ENCODE measurements at regions not wholly inside any gene's neighbourhood (a gene's known extent, or its start where the extent isn't known, plus 50 kb on each side); places are given as distances from the start of the nearest gene placed in this dataset.

DNA sequence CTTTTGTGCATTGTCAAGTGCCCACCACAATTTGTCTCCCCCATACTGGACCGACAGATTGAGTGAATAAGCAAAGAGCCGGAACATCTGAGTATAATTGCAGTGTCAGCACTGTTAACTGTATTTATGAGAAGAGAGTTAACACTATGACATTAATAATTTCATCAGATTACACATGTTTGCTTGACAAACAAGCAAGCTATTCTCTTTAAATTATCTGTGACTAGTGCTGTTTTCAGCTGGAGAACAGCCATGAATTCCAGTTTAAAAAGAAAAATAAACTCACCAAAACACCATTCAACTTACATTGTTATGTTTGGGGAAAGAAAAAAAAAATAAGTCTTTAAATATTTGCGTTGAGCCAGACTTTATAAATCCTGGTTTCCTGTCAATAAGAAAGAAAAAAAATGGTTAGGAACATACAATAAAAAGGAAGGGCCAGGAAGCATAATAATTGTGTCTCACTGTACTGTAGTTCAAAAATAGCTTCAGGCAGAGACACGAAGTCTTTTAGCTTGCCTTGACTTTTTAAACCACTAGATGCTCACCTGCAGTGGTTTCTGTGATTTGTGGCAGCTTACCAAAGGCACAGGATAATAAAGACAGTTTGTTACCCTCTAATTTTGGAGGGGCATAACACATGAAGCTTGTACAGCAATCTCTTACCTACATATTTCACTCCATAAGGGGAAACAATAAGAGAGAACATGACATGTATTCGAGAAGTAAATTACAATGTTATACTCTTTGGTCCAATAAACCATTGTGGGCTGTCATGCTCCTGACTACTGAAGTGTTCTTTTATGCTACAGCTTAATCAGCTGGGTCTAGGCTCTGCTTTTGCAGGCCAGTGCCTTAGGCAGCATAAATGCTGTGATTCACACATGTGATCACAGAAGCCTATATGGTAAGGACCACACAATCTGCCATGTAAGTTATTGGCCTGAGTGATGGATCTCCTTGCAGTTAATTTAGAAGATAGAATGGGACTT, 302.0 kb upstream of the ADGRL2 start:
- TF ChIP-seq, protein P1, sequence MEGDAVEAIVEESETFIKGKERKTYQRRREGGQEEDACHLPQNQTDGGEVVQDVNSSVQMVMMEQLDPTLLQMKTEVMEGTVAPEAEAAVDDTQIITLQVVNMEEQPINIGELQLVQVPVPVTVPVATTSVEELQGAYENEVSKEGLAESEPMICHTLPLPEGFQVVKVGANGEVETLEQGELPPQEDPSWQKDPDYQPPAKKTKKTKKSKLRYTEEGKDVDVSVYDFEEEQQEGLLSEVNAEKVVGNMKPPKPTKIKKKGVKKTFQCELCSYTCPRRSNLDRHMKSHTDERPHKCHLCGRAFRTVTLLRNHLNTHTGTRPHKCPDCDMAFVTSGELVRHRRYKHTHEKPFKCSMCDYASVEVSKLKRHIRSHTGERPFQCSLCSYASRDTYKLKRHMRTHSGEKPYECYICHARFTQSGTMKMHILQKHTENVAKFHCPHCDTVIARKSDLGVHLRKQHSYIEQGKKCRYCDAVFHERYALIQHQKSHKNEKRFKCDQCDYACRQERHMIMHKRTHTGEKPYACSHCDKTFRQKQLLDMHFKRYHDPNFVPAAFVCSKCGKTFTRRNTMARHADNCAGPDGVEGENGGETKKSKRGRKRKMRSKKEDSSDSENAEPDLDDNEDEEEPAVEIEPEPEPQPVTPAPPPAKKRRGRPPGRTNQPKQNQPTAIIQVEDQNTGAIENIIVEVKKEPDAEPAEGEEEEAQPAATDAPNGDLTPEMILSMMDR (IDR thresholded peaks at IDR 0.05; ENCODE audit: insufficient read depth, low read length, poor library complexity, severe bottlenecking) = no peak
- TF ChIP-seq EZH2phosphoT487 (conservative IDR thresholded peaks at IDR 0.05; ENCODE audit: low read length) = no peak

All from SU-DHL-6 (cell line).